ENCODE measurements at regions not wholly inside any gene's neighbourhood (a gene's known extent, or its start where the extent isn't known, plus 50 kb on each side); places are given as distances from the start of the nearest gene placed in this dataset.
"Not testable (repeated sequence)": the region's sequence is repeated elsewhere in the genome, so short reads cannot be mapped to it uniquely, and the experiment has no call there.

DNA sequence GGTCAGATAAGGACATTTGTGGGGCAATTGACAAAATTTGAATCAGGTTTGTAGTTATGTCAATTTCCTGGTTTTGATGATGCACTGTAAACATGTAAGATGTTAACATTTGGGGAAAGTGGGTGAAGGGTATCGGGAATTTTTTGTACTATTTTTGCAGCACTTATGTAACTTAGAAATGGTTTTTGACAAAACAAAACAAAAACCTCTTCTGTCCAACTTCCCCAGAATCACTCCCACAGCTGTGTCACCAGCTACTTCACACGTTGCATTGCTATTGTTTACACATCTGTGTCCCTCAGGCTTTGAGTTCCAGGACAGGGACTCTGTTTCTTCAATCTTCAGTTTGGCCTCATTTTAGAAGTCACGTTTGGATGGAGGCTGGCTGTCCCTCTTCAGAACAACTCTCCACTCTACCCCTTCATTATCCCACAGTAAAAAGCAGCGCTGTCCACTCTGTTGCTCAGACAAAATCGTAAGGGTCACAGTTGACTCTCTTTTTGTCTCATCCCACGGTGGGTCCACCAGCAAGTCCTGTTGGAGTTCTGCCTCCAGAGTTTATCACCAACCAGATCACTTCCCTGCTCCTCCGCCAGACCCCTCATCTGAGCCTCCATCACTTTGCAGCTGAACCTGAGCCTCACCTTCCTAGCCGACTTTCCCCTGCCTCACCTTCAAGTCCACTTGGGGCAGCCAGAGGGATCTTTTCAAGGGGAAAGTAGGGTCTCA is 63.2 kb downstream of the NENF start:
- no peak for DNase-seq

DNA sequence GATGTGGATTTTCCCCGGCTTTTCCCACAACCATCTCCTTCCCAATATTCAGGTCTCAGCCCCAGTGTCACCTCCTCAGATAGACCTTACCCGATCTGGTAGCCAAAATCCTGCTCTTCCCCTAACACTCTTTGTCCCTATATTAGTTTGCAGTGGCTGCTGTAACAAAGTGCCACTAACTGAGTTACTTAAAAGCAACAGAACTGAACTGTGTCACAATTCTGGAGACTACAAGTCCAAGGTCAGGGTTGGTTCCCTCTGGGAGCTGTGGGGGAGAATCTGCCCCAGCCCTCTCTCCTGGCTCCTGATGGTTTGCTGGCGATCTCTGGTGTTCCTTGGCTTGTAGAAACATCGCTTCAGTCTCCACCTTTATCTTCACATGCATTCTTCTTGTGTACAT is 64.0 kb downstream of the NENF start:
- DNase-seq = no peak

DNA sequence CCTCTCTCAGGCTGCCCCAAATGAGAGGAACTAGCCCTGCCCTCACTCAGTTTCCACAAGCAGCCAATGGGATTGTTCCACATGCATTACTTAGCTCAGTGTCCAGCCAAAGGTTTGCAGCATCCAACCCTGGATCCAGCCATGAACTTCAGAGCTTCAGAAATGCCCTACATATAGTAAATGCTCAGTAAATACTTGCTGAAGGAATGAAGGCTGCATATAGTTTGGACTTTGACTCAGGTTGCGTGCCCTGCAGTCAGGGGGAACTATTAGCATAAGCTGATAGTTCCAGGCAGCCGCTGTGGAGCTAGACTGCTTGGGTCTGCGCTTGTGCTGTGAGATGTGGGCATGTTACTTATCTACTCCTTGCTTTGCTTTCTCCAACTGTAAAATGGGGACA is 64.8 kb downstream of the NENF start:
- no peak for DNase-seq

DNA sequence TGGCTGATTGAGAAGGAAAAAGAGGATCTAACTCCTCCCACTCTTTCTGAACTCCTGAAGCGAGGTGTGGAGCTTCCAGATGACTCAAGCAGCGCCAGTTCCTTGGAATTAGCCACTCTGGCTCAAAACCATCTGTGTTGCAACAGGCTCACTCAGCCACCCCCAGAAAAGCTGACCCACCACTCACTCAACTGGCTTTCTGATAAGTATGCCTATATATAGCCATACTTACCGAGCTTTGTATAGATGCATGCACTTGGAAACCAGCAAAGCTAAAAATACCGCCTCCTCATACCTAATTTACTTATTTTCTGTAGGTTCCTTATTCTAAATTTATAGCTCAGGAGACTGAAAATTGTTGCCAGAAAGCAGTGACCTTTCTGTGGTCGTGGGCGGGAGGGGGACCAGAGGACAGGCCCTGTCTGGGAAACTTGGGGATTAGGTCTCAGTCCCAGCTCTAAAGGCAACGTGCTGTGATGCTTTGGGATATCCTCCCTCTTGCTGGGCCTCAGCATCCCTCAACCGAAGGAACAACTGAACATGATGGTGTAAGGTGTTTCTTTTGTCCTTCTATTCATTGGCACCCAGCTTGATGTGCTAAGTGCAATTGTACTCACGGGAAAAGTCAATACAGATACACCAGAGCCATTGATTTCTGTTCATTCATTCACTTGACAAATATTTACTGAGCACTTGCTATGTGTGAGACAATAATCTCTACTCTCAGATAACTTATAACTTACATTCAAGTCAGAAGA is 65.7 kb downstream of the NENF start:
- no peak for DNase-seq

DNA sequence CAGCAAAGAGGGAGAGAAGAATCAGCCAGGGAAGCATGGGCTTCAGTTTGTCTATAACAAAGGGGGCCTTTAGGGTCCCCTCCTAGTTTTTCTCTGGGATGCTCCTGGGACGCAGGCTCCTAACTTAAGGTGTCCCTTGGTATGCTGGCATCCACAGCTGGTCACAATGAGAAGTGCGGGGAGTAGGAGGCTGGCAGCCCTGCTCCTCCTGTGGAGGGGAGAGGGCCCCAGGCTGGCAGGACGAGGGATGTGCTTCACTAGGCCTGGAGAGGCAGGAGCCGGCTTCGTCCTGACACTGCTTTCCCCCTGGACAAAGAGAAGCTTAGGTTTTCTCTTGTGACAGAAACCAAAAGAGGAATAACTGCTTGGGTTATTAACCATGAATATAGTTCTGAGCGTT is 67.6 kb downstream of the NENF start:
- DNase-seq = no peak

DNA sequence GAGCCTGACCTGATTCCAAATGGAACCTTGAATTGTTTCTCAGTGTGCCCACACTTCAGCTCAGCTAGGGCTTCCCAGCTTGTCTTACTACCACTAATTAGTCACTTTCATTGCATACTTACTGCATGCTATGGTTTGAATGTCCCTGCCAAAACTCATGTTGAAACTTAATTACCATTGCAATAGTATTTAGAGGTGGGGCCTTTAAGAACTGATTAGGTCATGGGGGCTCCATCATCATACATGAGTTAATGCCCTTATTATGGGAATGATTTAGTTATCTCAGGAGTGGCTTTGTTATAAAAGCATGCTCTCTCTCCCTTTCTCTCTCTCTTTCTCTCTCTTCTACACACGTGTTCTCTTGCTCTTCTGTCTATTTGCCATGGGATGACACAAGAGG is 68.3 kb downstream of the NENF start:
- DNase-seq = no peak

DNA sequence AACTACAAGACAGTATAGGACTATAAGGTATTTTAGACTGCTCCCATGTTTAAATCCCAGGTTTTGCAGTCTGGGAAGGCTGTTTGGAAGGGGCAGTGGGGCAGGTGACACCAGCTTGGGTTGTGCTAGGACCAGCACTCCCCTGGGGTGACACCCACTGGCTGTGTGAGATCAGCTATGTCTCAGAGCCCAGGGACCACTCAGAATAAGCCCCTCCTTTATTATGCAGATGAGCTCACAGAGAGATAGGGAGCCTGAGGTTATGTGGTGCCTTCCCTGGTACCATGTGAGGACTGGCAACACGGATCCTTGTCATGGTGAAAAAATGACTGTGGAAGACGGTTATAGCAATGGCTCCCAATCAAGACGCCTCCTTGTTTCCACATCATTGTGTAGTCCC is 71.0 kb downstream of the NENF start:
- no peak for DNase-seq

DNA sequence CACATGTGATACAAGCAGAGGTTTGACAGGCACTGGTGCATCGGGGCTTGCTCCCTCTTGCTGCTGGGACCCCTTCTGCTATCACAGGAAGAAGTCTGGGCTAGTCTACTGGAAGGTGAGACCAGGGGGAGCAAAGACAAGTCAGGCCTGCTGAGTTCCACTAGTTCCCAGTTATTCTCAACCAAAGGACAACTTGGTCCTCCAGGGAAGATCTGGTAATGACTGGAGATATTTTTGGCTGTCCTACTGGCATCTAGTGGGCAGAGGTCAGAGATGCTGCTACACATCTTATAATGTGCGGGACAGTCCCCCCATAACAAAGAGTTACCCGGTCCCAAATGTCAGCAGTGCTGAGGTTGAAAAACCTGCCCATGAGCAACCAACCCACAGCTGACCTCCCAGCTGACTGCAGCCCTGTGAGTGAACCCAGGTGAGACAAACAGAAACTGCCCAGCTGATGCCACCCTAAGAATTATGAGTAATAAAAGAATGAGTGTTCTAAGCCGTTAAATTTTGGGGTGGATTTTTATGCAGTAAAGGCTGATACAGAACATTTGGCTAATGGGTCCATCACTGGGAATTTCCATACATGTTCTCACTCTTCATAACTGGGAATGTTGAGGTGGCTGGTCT is 71.6 kb downstream of the NENF start:
- no peak for DNase-seq

DNA sequence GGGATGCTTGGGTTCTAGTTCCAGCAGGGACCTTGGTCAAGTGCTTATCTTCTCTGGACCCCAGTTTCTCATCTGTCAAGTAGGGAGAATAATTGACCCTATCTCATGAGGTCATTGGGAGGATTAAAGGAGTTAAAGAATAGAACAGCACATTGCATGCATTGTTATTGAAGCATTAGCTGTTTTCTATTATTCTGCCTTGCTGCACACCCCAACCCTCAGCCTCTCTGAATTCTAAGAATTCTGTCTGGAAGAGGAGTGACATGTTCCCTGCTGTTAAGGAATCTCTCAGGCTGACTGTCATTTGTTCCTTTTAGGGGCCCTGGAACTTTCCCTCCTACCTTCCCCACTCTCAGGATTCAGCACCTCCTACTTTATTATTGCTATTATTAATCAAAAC is 73.9 kb downstream of the NENF start:
- DNase-seq = no peak

DNA sequence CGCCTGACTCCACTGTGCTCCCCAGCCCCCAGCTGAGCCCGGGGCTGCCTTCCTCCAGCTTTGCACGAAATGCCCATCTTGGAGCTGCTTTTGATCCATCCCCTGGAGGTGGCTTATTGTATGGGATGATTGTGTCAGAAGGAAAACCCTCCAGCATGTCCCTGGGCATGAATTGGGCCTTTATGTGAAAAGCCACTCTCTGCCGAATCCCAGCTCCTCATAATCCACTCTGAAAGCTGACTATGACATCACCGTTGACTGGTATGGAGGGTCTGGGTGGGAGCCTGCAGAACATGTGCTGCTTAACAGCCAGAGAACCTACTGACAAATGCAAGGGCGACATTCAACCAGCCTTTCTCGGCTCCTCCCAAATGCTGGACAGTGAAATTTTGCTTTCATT is 74.6 kb downstream of the NENF start:
- DNase-seq = no peak

DNA sequence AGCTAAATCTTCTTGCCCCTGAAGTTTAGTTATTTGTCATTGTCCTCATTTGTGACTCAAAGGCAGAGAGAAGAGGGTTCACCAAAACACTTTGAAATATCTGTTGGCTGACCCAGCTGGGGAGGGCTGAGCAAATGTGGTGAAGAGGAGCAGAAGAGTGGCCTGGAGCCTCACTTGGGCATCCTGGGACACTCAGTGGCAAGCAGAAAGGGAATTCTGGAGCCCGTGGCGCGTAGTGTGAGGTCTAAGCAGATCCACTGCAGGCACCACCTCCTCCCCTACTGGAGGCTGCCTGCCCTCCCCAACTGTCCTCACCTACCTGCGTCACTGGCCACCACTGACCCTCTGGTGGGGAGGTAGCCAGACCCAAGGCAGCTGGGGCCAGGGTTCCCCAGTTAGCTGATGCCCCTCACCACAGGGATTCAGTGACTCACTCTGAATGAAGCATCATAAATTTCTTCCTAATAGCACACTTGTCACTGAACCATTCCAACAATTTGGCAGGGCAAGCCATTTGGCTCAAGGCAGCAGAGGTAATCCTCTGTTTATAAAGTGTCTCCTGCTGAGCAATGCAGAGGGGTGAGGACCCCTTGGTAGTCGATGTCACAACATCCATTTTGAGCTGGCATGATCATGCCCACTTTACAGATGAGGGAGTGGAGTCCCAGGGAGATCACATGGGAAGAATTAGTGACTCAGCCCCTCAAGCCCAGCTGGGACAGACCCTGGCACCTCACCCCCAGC is 80.3 kb downstream of the NENF start:
- DNase-seq = no peak

DNA sequence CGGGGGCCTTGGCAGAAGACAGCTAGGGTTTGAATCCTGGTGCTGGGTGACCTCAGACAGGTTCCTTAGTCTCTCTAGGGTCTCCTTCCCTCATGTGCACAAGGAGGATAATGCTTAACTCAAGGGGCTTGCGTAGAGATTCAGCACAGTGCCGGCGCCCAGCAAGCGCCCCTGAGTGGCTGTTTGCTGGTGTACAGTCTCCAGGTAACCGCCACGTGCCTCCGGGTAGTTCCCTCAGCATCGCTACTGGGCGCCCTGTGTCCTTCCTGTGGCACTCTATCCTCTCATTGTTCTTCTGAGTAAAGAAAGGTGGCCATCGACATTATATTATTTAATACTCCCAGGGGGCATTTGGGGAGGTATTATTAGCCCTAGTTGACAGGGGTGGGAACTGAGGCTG is 80.9 kb downstream of the NENF start:
- DNase-seq = no peak

DNA sequence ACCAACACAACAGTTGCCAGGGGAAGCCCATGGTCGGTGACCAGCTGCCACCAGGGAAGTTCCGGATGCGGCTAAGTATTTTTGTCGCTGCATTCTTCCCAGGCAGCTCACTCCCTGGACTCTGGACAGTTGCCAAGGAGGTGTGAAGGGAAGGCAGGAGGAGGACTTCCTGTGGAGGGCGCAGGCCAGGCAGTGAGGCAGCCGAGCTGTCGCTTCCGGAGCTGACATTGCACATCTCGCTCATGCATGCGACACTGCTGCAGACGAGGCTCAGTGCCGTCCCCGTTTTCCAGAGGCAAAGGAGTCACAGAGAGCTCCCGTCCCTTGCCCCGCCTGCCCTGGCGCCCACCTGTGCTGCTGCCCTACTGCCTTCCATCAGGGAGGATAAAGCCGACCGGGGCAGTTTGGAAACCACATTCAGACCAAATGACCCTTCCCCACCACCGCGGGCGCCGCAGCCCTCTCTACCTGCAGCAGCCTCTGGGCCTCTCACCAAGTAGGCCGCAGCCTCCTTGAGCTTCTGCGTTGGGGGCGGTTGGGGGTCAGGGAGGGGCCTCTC is 81.4 kb downstream of the NENF start:
- DNase-seq = peak; percentile 26

DNA sequence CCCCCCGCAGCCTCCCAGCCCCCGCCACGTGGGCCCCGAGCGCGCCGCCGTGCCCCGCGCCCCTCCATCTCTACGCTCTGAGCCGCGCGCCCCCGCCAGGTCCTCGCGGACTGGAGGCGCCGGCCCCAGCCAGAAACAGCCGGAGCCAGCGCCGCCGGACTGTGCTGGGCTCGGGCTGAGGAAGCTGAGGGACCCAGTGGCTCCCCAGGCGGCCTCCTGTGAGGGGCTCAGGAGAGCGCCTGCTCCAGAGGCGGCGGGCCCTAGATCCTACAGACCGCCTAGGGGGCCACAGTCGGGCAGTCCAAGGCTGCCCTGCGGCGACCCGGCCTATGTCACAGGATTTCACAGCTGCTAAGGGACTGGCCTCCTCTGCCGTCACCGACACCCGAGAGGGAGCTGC is 82.1 kb downstream of the NENF start:
- no peak for DNase-seq

DNA sequence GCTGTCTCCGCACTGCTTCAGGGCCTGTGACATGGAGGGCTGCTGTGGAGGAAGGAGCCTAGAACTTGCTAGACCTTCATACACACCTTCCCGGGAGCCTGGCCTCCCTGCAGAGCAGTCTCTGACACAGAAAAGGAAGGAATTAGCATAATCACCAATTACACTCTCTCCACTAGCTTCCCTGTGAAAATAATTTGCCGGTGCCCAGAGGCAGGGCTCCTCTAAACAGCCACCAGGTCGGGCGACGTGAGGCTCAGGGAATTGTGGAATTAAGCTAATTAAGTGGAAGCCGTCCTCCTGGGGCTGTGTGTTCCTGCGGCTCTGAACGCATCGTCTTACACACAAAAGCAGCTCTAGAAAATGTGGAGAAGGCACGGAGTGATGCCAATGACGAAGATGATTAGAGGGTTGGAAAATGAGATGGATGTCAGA is 82.6 kb downstream of the NENF start:
- DNase-seq = no peak

DNA sequence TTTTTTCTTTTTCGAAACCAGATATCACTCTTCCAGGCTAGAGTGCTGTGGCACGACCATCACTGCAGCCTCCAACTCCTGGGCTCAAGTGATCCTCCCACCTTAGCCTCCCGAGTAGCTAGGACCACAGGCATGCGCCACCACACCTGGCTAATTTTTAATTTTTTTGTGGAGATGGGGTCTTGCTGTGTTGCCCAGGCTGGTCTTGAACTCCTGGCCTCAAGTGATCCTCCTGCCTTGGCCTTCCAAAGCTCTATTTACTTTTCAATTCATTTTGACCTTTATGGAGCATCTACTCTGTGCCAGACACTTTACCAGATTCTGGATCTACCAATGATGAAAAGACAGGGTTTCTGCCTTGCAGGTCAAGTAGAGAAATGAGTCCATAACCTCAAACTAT is 83.3 kb downstream of the NENF start:
- DNase-seq = not testable (repeated sequence)

DNA sequence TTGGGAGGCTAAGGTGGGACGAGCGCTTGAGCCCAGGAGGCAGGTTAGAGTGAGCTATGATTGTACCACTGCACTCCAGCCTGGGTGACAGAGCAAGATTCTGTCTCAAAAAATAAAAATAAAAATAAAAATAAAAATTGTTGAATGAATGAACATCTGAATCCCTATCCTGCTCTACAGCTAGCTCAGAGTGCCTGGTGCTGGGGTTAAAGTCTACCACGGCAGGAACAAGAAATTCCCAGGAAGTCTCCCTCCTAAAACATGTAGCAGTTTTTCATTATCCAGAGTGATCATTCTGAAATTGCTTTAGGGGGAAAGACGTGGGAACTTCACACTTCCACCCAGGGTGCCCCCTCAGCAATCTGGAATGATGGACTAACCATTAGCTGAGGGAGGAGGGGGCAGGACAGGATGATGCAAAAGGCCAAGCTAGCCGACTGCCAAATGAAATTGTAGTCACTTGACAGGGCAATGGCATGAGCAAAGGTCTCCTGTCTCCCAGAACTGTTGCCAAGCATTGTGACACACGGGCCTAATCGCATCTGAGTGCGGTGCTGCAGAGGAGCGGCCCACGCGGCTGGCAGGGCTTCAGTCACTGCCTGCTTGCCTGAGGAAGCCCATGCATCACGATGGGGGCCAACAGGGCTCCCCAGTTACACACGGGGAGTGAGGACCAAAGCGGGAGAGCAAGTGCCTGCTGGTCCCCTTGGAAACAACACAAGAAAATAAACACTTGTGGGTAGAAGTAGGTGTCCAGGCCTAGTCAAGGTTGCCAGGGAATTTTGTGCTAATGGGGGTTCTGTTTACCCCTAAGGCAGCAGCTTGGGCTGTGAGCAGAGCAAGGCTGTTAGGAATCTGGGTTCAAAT is 85.7 kb downstream of the NENF start:
- DNase-seq = no peak

DNA sequence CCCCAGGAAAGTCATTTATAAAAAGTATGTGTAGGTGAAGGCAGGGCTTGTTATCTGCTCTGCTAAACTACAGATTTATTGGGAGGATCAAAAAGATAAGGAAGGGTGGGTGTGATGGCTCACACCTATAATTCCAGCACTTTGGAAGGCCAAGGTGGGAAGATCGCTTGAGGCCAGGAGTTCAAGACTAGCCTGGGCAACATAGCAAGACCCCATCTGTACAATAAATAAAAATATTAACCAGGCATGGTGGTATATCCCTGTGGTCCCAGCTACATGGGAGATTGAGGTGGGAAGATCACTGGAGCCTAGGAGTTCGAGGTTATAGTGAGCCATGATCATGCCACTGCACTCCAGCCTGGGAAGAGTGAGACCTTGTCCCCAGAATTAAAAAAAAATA is 86.4 kb downstream of the NENF start:
- DNase-seq = no peak

DNA sequence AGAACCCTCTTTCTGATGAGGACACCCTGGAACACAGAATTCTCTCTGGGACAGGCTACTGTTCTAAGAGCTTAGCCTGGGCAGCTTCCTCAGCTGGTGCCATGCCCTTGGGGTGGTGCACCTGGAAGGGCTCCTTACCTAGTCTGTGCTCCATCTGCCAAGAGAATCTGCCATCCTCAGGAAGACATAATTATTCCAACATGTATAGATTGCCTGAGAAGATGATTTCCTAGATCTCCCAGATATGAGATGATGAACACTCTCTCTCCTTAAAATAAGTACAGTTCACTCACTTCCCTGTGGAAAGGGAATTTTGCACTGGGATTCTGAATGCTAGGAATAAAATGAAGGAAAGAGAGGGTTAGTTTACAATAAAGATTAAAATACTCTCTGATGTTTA is 87.6 kb downstream of the NENF start:
- no peak for DNase-seq

DNA sequence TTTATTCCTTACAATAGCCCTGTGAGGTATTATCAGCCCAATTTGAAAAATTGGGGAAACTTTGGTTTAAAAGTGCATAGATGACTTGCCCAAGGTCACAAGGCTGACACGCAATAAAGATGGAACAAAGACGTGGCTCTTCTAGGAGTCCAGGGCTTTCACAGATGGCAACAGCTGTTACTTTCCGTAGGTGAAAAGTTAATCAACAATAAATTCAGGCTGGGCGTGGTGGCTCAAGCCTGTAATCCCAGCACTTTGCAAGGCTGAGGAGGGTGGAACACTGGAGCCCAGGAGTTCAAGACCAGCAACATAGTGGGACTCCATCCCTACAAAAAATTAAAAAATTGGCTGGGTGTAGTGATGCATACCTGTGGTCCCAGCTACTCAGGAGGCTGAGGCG is 87.8 kb upstream of the ATF3 start:
- DNase-seq = no peak

DNA sequence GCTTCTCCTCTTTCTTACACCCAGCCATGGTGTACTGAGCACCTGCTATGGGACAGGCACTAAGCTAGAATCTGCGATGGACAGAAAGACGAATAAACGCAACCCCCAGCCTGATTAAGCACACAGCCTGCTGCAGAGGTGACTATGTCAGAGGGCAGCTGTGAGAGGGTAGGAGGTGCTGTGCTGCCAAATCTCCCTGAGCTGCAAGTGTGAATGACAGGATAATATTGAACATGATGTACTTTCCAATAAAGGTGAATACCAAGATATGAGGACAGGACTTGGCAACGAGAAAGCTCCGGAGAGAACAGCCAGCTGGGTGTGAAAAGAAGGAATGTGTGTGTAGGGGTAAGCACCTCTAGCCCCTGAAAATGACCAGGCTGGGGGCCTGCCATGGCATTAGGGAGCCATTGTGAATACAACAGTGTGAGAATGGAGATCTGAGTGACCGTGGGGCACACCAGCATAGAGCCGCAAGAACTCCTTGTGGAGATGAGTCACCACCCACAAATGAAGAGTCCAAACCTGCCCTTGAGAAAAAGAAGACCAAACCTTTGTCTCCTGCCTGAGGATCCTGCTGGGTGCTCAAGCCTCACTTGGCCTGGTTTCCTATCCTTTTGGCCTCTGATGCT is 83.0 kb upstream of the ATF3 start:
- DNase-seq = no peak

DNA sequence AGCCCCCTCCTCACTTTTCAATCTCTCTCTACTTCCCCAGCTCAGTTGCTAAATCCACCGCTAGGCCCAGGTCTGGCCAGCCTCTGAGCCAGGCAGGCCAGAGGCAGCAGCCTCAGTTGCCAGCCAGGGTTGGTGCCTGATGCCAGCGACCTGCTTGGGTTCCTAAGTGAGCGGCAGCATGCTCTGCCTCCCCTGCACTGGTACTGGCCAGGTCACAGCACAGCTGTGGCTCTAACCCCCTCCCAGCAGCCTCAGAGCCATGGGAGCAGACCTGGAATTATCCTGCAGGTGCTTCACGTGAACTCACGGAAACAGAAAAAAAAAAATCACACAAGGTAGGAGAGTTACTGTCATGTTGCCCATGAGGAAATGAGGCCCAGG is 82.5 kb upstream of the ATF3 start:
- no peak for DNase-seq

All from CD4-positive, alpha-beta T cell treated with Interleukin-15 for 1 hour (primary cell).